Fibroblast of the aortic adventitia (primary cell): ENCODE measurements at regions not wholly inside any gene's neighbourhood (a gene's known extent, or its start where the extent isn't known, plus 50 kb on each side); places are given as distances from the start of the nearest gene placed in this dataset.

Experiments used
- DNase-seq: peaks from one replicate; pipeline ENCODE4 v3.0.0-alpha.2; 2010; ENCODE audit warnings: low read depth
- H3K4me3 ChIP-seq: 2 replicates; pipeline ENCODE4 v1.5.1; 2011; ENCODE audit warnings: low read depth, mild to moderate bottlenecking, control low read depth, low read length, moderate library complexity
- CTCF ChIP-seq: IDR thresholded peaks from 2 replicates; pipeline ENCODE4 v1.5.1; 2011; ENCODE audit warnings: mild to moderate bottlenecking, low read length, control low read depth, inconsistent platforms; ENCODE audit not compliant: insufficient read depth

- DNase-seq = no peak
- H3K4me3 ChIP-seq = no peak overlapping the region
- no peak for TF ChIP-seq CTCF
Observed at GRCh38 chr2:15855766-15856260, 84.5 kb upstream of the MYCN start.

- no peak for TF ChIP-seq CTCF
- no peak for DNase-seq
- H3K4me3 ChIP-seq = no peak overlapping the region
Observed at GRCh38 chr2:15856318-15856717, 84.0 kb upstream of the MYCN start.

GRCh38 chr2:15858466-15858865, 81.9 kb upstream of the MYCN start:
- no peak for DNase-seq
- no peak for TF ChIP-seq CTCF

GRCh38 chr2:15860051-15860663, 80.2 kb upstream of the MYCN start:
- no peak overlapping the region for H3K4me3 ChIP-seq
- TF ChIP-seq CTCF = no peak
- DNase-seq = no peak

More at GRCh38 chr2:15858466-15858865, 81.9 kb upstream of the MYCN start:
- H3K4me3 ChIP-seq = no peak overlapping the region

GRCh38 chr2:15860760-15861159, 79.6 kb upstream of the MYCN start:
- DNase-seq = no peak
- no peak overlapping the region for H3K4me3 ChIP-seq
- TF ChIP-seq CTCF = no peak

GRCh38 chr2:15861172-15861822, 79.1 kb upstream of the MYCN start:
- no peak for TF ChIP-seq CTCF
- DNase-seq = no peak
- H3K4me3 ChIP-seq = no peak overlapping the region

- H3K4me3 ChIP-seq = no peak overlapping the region
- no peak for TF ChIP-seq CTCF
- DNase-seq = no peak
Observed at GRCh38 chr2:15861898-15862297, 78.5 kb upstream of the MYCN start.
